ENCODE measurements at regions not wholly inside any gene's neighbourhood (a gene's known extent, or its start where the extent isn't known, plus 50 kb on each side); places are given as distances from the start of the nearest gene placed in this dataset.
"Not testable (repeated sequence)": the region's sequence is repeated elsewhere in the genome, so short reads cannot be mapped to it uniquely, and the experiment has no call there.

- not testable (repeated sequence) for DNase-seq (ENCODE audit: low read depth in 2 of 3, low spot score in 1 of 3)
These were observed 4157.8 kb upstream of the TPTE start for GRCh38 chr21:6363591-6363990.

- DNase-seq (ENCODE audit: low read depth in 2 of 3, low spot score in 1 of 3) = not testable (repeated sequence)
These were observed 4152.6 kb upstream of the TPTE start for GRCh38 chr21:6368824-6369223.

- DNase-seq (ENCODE audit: low read depth in 2 of 3, low spot score in 1 of 3) = not testable (repeated sequence)
These were observed 4148.1 kb upstream of the TPTE start for GRCh38 chr21:6373253-6373652.

- DNase-seq (ENCODE audit: low read depth in 2 of 3, low spot score in 1 of 3) = peak in 1 of 3 donors; percentile 1
These were observed 4147.2 kb upstream of the TPTE start for GRCh38 chr21:6374232-6374631.

GRCh38 chr21:6374926-6375325 is 4146.5 kb upstream of the TPTE start:
- DNase-seq (ENCODE audit: low read depth in 2 of 3, low spot score in 1 of 3) = not testable (repeated sequence)

GRCh38 chr21:6375776-6376175 is 4145.6 kb upstream of the TPTE start:
- not testable (repeated sequence) for DNase-seq (ENCODE audit: low read depth in 2 of 3, low spot score in 1 of 3)

GRCh38 chr21:6376321-6377070 is 4144.9 kb upstream of the TPTE start:
- not testable (repeated sequence) for DNase-seq (ENCODE audit: low read depth in 2 of 3, low spot score in 1 of 3)
